Activated naive CD4-positive, alpha-beta T cell treated with anti-CD3 and anti-CD28 coated beads, Interleukin-2, amount 50 U/mL, for 24 hours (primary cell): ENCODE measurements at regions not wholly inside any gene's neighbourhood (a gene's known extent, or its start where the extent isn't known, plus 50 kb on each side); places are given as distances from the start of the nearest gene placed in this dataset.
"Not testable (repeated sequence)": the region's sequence is repeated elsewhere in the genome, so short reads cannot be mapped to it uniquely, and the experiment has no call there.

ENCODE experiments used
- H3K27ac Mint-ChIP-seq: one replicate; pipeline ENCODE4 v1.8.0; 2021; ENCODE audit warnings: mild to moderate bottlenecking, mixed read lengths
- H3K27me3 Mint-ChIP-seq: one replicate; pipeline ENCODE4 v1.8.0; 2021; ENCODE audit warnings: mixed read lengths
- H3K36me3 Mint-ChIP-seq: one replicate; pipeline ENCODE4 v1.8.0; 2021; ENCODE audit warnings: mixed read lengths
- H3K4me1 Mint-ChIP-seq: one replicate; pipeline ENCODE4 v1.8.0; 2021; ENCODE audit warnings: mixed read lengths
- H3K4me3 Mint-ChIP-seq: one replicate; pipeline ENCODE4 v1.8.0; 2021; ENCODE audit warnings: mild to moderate bottlenecking, mixed read lengths
- H3K9me3 Mint-ChIP-seq: one replicate; pipeline ENCODE4 v1.8.0; 2021; ENCODE audit warnings: mixed read lengths

DNA sequence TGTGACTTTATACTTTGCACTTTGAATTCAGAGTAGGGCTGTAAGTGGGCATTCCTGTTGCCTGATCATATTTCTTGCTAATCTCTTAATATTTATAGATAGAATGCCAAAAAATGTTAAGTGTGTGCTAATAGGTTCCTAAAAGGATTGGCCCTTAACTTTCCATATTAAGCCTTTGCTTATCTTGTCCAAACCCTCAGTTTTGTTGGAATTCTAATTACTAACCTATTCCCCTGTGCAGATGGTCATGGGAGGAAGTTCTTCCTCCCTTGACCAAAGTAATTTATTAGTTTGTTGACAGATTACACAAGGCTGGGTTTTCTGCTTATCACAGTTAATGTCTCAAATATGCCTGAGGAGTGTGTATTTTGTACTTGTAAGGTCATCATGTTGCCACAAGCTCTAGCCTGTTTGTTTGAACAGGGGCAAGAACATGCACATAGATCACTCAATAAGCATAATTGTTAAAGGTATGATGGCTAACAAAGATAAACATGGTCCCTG, 541.1 kb upstream of the SPRY2 start:
- H3K27ac Mint-ChIP-seq, result no peak overlapping the region
- peaks cover 4% of the 10 kb centered on the region for H3K9me3 Mint-ChIP-seq
- no peaks in the 10 kb centered on the region for H3K4me1 Mint-ChIP-seq
- H3K4me3 Mint-ChIP-seq, result no peak overlapping the region
- no peaks in the 10 kb centered on the region for H3K36me3 Mint-ChIP-seq
- H3K27me3 Mint-ChIP-seq, result no peaks in the 10 kb centered on the region

GRCh38 chr13:80881495-80881894, 540.6 kb upstream of the SPRY2 start:
- Mint-ChIP-seq H3K4me1 (no peaks in the 10 kb centered on the region), H3K27me3 (no peaks in the 10 kb centered on the region), H3K4me3 (no peak overlapping the region), H3K9me3 (no peaks in the 10 kb centered on the region), H3K36me3 (no peaks in the 10 kb centered on the region), H3K27ac (no peak overlapping the region)

GRCh38 chr13:80881034-80881433, 540.1 kb upstream of the SPRY2 start:
- H3K27ac Mint-ChIP-seq, result no peak overlapping the region
- H3K4me1 Mint-ChIP-seq, result no peaks in the 10 kb centered on the region
- no peak overlapping the region for H3K4me3 Mint-ChIP-seq

DNA sequence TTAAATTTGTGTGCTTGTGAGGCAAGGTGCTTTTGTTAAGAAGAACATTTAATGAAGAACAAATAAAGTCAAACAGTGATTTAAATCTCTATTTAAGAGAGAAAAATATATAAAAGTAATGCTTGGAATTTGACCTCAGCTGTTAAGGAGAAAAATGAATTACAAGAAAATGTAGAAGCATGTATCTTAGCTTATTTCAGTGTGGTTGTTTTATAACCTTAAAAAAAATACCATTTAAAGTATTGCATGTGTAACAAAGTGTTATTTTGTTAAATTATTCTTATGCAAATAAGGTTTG, 537.0 kb upstream of the SPRY2 start:
- H3K4me1 Mint-ChIP-seq, result no peaks in the 10 kb centered on the region
- H3K36me3 Mint-ChIP-seq, result no peaks in the 10 kb centered on the region
- H3K4me3 Mint-ChIP-seq, result no peak overlapping the region
- H3K9me3 Mint-ChIP-seq, result no peaks in the 10 kb centered on the region
- H3K27me3 Mint-ChIP-seq, result no peaks in the 10 kb centered on the region
- no peak overlapping the region for H3K27ac Mint-ChIP-seq

More at GRCh38 chr13:80881034-80881433, 540.1 kb upstream of the SPRY2 start:
- no peaks in the 10 kb centered on the region for H3K36me3 Mint-ChIP-seq
- no peaks in the 10 kb centered on the region for H3K9me3 Mint-ChIP-seq
- no peaks in the 10 kb centered on the region for H3K27me3 Mint-ChIP-seq

DNA sequence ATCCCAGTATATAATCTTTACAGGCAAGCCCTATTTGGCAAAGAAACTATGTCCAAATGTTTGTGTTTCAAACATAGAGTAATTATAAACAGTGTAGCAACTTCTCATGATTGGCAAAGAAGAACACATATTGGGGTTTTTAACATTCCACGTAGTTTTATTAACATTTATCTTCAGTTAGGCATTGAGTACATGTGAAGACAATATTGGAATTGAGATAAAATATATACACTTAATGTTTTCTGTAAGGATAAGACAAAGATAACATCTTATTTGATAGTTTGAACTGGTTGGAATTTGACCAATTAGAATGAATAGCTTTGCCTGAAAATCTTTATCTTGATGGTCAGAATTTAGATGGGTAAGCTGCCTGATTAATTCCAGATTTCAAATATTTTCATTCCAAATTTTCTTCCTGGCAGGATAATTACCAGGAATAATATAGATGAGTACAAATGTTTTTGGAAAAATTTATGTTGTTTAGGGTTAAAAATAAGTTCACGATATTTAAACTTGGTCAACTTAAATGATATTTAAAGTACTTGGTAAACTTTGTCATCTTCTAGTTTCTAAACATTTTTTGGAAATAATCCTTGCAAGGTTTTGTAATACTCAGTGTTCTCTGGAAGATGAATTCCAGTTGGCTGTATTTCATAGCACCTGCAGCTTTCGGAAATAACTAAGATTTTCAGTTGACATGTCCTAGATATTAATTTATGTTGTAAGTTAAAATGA, 536.5 kb upstream of the SPRY2 start:
- Mint-ChIP-seq H3K4me3 (no peak overlapping the region), H3K27ac (no peak overlapping the region), H3K4me1 (no peaks in the 10 kb centered on the region), H3K9me3 (no peaks in the 10 kb centered on the region), H3K36me3 (no peaks in the 10 kb centered on the region), H3K27me3 (no peaks in the 10 kb centered on the region)

DNA sequence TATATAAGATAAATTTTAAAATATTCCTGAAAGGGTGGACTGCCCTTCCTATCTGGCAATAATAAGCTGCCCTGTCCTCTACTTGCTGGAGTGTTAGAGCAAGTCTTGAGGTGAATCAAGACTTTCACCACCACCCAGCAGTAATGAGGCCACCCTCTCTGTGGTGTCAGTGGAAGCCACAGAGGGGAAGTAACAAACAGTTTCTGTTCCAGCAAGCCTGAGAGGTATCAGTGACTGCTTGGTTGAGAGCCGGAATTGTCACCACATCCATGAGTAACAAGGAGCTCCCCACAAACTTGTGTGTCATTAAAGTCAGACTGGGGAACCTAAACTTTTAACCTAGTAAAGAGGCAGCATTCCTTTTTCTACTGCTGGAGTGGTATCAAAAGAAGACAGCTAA, 532.7 kb upstream of the SPRY2 start:
- Mint-ChIP-seq H3K4me3 (no peak overlapping the region), H3K27ac (no peak overlapping the region), H3K36me3 (no peaks in the 10 kb centered on the region), H3K4me1 (no peaks in the 10 kb centered on the region), H3K9me3 (peaks cover 5% of the 10 kb centered on the region), H3K27me3 (no peaks in the 10 kb centered on the region)

DNA sequence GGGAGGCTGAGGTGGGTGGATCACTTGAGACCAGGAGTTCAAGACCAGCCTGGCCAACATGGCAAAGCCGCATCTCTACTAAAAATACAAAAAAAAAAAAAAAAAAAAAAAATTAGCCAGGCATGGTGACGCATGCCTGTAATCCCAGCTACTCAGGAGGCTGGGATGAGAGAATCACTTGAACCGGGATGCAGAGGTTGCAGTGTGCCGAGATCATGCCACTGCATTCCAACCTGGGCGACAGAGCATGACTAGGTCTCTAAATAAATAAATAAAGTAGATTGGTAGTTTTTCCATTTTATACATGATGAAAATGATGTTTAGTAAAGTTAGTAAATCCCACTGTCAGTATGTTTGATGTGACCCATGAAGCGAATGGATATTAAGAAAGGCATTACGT, 531.0 kb upstream of the SPRY2 start:
- H3K36me3 Mint-ChIP-seq, H3K9me3 Mint-ChIP-seq: not testable (repeated sequence)

GRCh38 chr13:80871481-80871880, 530.6 kb upstream of the SPRY2 start:
- H3K36me3 Mint-ChIP-seq, result no peaks in the 10 kb centered on the region
- H3K27ac Mint-ChIP-seq, result no peak overlapping the region
- H3K27me3 Mint-ChIP-seq, result no peaks in the 10 kb centered on the region
- H3K4me3 Mint-ChIP-seq, result no peak overlapping the region
- no peaks in the 10 kb centered on the region for H3K4me1 Mint-ChIP-seq
- peaks cover 5% of the 10 kb centered on the region for H3K9me3 Mint-ChIP-seq

More for the DNA sequence above, 531.0 kb upstream of the SPRY2 start:
- H3K27me3 Mint-ChIP-seq, H3K4me1 Mint-ChIP-seq, H3K27ac Mint-ChIP-seq, H3K4me3 Mint-ChIP-seq: not testable (repeated sequence)

GRCh38 chr13:80870186-80870585, 529.3 kb upstream of the SPRY2 start:
- no peaks in the 10 kb centered on the region for H3K4me1 Mint-ChIP-seq
- H3K36me3 Mint-ChIP-seq, result no peaks in the 10 kb centered on the region
- no peak overlapping the region for H3K27ac Mint-ChIP-seq
- H3K27me3 Mint-ChIP-seq, result no peaks in the 10 kb centered on the region
- H3K9me3 Mint-ChIP-seq, result peaks cover 5% of the 10 kb centered on the region
- no peak overlapping the region for H3K4me3 Mint-ChIP-seq

DNA sequence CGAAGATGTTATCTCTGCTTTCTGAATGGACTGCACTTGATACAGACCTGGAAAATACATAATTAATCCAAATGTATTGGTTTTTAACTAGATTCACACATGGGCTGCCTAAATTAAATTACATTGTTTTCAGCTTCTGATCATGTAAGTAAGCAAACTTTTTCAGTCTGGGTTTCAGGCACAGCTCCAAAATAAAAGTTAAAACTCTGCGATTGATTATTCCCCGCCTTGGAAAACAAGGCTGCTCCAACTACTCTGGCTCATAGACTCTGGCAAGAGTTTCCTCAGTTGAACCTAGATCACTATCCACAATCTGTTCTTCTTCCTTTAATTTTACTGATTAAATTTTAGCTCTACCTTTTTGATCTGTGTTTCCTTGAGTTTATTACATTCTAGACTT, 526.0 kb upstream of the SPRY2 start:
- Mint-ChIP-seq H3K9me3 (peaks cover 5% of the 10 kb centered on the region), H3K27ac (no peak overlapping the region), H3K4me3 (no peak overlapping the region), H3K4me1 (no peaks in the 10 kb centered on the region), H3K27me3 (no peaks in the 10 kb centered on the region), H3K36me3 (no peaks in the 10 kb centered on the region)

DNA sequence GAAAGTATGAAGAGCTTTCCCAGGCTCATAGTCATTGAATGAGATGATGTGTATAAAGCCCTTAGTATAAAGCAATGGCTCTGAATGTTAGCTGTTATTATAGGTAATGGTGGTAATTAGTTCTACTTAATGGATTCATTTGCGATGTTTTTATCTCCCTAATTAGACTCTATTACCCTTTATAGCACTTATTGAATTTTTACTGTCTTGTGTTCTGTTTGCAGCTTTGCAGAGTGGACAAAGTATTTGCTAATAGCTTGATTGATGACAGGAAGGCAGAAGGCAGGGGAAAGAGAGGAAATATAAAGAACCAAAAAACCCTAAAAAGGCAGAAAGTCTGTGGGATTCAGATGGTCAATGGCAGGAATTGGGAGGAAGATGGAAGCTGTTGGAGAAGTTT, 524.4 kb upstream of the SPRY2 start:
- Mint-ChIP-seq H3K4me3 (no peak overlapping the region), H3K9me3 (peaks cover 5% of the 10 kb centered on the region), H3K4me1 (no peaks in the 10 kb centered on the region), H3K36me3 (no peaks in the 10 kb centered on the region), H3K27ac (no peak overlapping the region), H3K27me3 (no peaks in the 10 kb centered on the region)

GRCh38 chr13:80862456-80862855, 521.5 kb upstream of the SPRY2 start:
- Mint-ChIP-seq H3K36me3 (no peaks in the 10 kb centered on the region), H3K4me3 (no peak overlapping the region), H3K9me3 (no peaks in the 10 kb centered on the region), H3K4me1 (no peaks in the 10 kb centered on the region), H3K27me3 (no peaks in the 10 kb centered on the region), H3K27ac (no peak overlapping the region)

- Mint-ChIP-seq H3K4me1 (no peaks in the 10 kb centered on the region), H3K4me3 (no peak overlapping the region), H3K27ac (no peak overlapping the region), H3K36me3 (no peaks in the 10 kb centered on the region), H3K27me3 (no peaks in the 10 kb centered on the region), H3K9me3 (no peaks in the 10 kb centered on the region)
Measured at GRCh38 chr13:80860845-80861244, 519.9 kb upstream of the SPRY2 start.

DNA sequence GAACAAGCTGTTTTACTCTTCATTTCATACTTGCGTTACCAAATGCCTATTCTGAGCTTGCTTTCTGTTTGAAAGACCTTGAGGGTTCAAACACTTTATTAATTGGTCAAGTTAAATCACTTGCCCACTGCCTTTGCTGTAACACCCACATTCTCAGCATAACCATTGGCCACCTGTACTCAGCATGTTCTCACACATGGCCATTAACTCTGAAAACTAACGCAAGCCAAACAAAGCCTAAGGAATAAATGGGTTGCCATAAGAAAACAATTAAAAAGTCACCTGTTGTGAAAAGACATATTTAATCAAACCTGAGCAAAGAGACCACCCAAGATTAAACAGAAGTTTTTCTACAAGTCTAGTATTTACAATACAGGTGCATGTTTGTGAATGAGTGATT, 517.2 kb upstream of the SPRY2 start:
- H3K4me3 Mint-ChIP-seq, result no peak overlapping the region
- H3K4me1 Mint-ChIP-seq, result no peaks in the 10 kb centered on the region
- H3K36me3 Mint-ChIP-seq, result no peaks in the 10 kb centered on the region
- H3K27me3 Mint-ChIP-seq, result no peaks in the 10 kb centered on the region
- no peak overlapping the region for H3K27ac Mint-ChIP-seq
- H3K9me3 Mint-ChIP-seq, result no peaks in the 10 kb centered on the region

DNA sequence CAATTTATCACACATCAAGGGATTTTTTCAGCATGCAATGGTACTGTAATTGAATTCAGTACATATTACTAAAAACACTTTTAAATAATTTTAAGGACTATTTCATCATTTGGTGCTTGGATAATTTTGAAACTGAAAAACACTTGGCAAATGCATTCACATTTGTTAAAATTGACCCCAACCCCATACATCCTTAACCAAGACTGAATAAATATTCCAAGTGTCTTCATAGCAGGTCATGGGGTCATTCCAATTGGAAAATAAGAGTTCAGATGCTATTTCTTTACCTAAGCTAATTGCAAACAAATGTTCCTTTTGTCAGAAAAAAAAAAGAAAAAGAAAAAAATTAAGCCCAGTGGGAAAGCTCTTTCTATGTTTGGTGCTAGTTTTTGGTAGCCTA, 516.4 kb upstream of the SPRY2 start:
- Mint-ChIP-seq H3K4me3 (no peak overlapping the region), H3K4me1 (no peaks in the 10 kb centered on the region), H3K9me3 (no peaks in the 10 kb centered on the region), H3K27me3 (no peaks in the 10 kb centered on the region), H3K27ac (no peak overlapping the region), H3K36me3 (no peaks in the 10 kb centered on the region)

- Mint-ChIP-seq H3K9me3 (peaks cover 5% of the 10 kb centered on the region), H3K4me1 (no peaks in the 10 kb centered on the region), H3K36me3 (no peaks in the 10 kb centered on the region), H3K27ac (no peak overlapping the region), H3K4me3 (no peak overlapping the region), H3K27me3 (no peaks in the 10 kb centered on the region)
Measured at GRCh38 chr13:80850771-80851170, 509.8 kb upstream of the SPRY2 start.

DNA sequence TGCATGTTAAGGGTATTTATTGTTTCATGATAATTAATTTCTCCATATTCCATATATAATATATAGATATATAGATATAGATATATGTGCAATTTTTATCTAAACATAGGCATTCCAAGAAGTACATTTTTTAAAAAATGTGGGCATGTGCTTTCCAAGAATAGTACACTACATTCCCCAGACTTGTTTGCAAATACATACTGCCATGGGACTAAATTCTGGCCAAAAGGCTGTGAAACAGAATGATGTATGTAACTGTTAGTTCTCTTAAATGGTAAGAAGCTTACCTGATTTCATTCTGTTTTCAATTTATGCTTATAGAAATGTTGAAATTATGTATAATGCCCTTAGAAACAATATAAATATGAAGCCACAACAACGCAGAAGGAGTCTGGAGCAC, 503.2 kb upstream of the SPRY2 start:
- Mint-ChIP-seq H3K9me3 (no peaks in the 10 kb centered on the region), H3K27ac (no peak overlapping the region), H3K36me3 (no peaks in the 10 kb centered on the region), H3K4me1 (no peaks in the 10 kb centered on the region), H3K27me3 (no peaks in the 10 kb centered on the region), H3K4me3 (no peak overlapping the region)
